GM21367 (cell line): ENCODE measurements at regions not wholly inside any gene's neighbourhood (a gene's known extent, or its start where the extent isn't known, plus 50 kb on each side); places are given as distances from the start of the nearest gene placed in this dataset.
"Not testable (repeated sequence)": the region's sequence is repeated elsewhere in the genome, so short reads cannot be mapped to it uniquely, and the experiment has no call there.

Experiments
- ATAC-seq: cut with Tn5 transposase; IDR thresholded peaks from one replicate; pipeline ENCODE4 v1.9.1; 2021; ENCODE audit not compliant: unreplicated experiment

- ATAC-seq = no peak
These were observed 197.0 kb upstream of the E2F8 start for GRCh38 chr11:19437760-19438159.

GRCh38 chr11:19436932-19437331, 196.2 kb upstream of the E2F8 start:
- peak; percentile 38 for ATAC-seq

GRCh38 chr11:19435306-19435989, 194.7 kb upstream of the E2F8 start:
- no peak for ATAC-seq

- no peak for ATAC-seq
These were observed 193.0 kb upstream of the E2F8 start for GRCh38 chr11:19433791-19434190.

- peak; percentile 49 for ATAC-seq
These were observed 192.6 kb upstream of the E2F8 start for GRCh38 chr11:19433367-19433766.

- peak; percentile 45 for ATAC-seq
These were observed 191.8 kb upstream of the E2F8 start for GRCh38 chr11:19432370-19433061.

- no peak for ATAC-seq
These were observed 190.1 kb upstream of the E2F8 start for GRCh38 chr11:19430754-19431398.

GRCh38 chr11:19430346-19430745, 189.6 kb upstream of the E2F8 start:
- ATAC-seq = no peak

GRCh38 chr11:19429108-19429760, 188.5 kb upstream of the E2F8 start:
- ATAC-seq = no peak

GRCh38 chr11:19428206-19429002, 187.7 kb upstream of the E2F8 start:
- no peak for ATAC-seq

- no peak for ATAC-seq
These were observed 186.1 kb upstream of the E2F8 start for GRCh38 chr11:19426756-19427403.

GRCh38 chr11:19426011-19426755, 185.4 kb upstream of the E2F8 start:
- ATAC-seq = no peak

- ATAC-seq = no peak
These were observed 181.5 kb upstream of the E2F8 start for GRCh38 chr11:19422276-19422675.

- ATAC-seq = no peak
These were observed 180.3 kb upstream of the E2F8 start for GRCh38 chr11:19420868-19421533.

- no peak for ATAC-seq
These were observed 179.1 kb upstream of the E2F8 start for GRCh38 chr11:19419808-19420207.

- no peak for ATAC-seq
These were observed 178.4 kb upstream of the E2F8 start for GRCh38 chr11:19419021-19419750.

GRCh38 chr11:19418221-19418620, 177.5 kb upstream of the E2F8 start:
- no peak for ATAC-seq

- ATAC-seq = not testable (repeated sequence)
These were observed 171.3 kb upstream of the E2F8 start for GRCh38 chr11:19412070-19412469.
